Activated T-helper 9 cell treated with anti-CD3 and anti-CD28 coated beads, Interleukin-2, amount 50 U/mL, for 16 hours (primary cell): ENCODE measurements at regions not wholly inside any gene's neighbourhood (a gene's known extent, or its start where the extent isn't known, plus 50 kb on each side); places are given as distances from the start of the nearest gene placed in this dataset.
"Not testable (repeated sequence)": the region's sequence is repeated elsewhere in the genome, so short reads cannot be mapped to it uniquely, and the experiment has no call there.

ENCODE experiments used
- DNase-seq: peaks from one replicate; pipeline ENCODE4 v3.0.0-alpha.2; 2020; ENCODE audit warnings: low read depth

GRCh38 chr18:47677952-47678351, 252.5 kb downstream of the SMAD2 start:
- DNase-seq, result no peak

- DNase-seq, result no peak
Observed at GRCh38 chr18:47669815-47670214, 260.6 kb downstream of the SMAD2 start.

- DNase-seq, result no peak
Observed at GRCh38 chr18:47658498-47658897, 272.0 kb downstream of the SMAD2 start.

DNA sequence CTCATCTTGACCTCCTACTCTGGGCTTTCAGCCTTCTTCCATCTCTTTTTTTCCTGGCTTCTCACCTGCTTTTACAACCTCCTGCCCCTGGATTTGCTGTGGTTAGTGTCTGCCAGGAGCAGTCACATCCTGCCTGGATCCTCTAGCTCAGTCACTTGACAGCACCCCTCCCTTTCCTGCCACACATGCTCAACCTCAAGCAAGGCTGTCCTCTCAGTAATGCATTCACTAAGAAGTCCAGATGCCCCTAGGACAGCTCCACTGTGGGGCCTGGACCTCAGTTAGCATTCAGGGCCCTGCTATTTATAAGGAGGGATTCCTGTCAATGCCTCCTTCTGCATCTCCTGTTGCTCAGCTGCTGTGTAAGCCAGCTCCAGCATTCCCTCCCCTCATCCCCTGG, 275.5 kb downstream of the SMAD2 start:
- no peak for DNase-seq

DNA sequence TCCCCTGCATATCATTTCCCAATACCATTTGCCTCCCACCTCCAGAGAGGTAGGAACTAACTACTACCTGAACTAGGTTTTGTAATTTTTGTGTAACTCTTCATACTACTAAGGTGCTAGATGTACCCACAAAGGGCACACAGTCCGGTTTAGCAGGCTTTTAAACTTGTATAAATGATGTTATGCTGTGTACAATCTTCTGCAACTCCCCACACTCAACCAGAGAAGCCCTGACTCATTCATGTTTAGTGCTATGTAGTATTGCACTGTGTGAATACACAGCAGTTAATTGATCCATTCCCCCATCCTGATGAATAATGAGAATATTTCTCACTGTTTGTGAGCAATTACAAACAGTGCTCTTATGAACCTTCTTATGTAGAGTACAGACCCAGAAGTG, 285.6 kb downstream of the SMAD2 start:
- no peak for DNase-seq

DNA sequence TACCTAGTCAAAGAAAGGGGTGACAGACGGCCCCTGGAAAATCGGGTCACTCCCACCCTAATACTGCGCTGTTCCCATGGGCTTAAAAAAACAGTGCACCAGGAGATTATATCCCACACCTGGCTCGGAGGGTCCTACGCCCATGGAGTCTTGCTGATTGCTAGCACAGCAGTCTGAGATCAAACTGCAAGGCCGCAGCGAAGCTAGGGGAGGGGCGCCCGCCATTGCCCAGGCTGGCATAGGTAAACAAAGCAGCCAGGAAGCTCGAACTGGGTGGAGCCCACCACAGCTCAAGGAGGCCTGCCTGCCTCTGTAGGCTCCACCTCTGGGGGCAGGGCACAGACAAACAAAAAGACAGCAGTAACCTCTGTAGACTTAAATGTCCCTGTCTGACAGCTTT, 292.9 kb downstream of the SMAD2 start:
- DNase-seq, result not testable (repeated sequence)

GRCh38 chr18:47635416-47635815, 295.0 kb downstream of the SMAD2 start:
- DNase-seq, result no peak

- DNase-seq, result no peak
Observed at GRCh38 chr18:47632970-47633635, 297.4 kb downstream of the SMAD2 start.

DNA sequence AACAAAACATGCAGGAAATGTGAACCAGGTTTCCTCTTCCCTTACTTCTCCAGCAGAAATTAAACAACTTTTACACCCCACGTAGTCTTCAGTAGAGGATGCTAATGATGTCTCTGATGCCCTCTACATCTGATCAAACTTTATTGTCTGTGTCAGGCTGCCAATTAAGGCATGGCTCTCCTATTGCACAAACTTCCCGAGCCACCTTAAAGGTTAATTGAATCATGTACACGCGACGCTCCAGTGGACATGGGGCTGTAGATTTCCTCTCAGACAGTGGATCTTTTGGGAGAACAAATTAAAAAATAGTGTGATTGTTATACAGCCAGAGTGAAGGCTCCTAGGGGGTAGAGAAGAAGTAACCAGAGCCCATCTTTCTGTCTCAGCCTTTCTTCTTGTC, 301.6 kb downstream of the SMAD2 start:
- no peak for DNase-seq

DNA sequence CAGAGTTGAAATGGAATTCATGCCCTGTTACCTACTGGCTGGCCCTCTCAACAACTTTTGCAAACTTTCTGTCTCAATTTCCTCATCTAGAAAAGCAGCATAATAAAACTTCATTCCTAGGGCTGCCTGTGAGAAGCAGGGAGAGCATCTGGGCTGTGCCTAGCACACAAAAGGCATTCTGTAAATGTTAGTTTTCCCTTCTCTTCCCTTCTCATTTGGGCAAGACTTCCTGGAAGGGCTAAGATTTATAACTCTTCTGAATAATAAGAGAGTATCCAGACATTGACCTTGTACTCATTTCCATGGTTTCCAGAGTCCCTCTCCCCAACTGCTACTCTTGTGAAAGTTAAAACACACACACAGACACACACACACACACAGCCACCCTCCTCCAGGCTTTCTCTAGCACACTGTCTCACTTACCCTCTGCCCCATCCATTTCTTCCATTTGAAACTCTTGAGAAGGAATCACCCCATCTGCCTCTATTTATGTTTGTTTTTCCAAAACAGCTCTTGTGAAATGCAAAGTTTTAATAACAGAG, 302.1 kb downstream of the SMAD2 start:
- DNase-seq, result no peak

DNA sequence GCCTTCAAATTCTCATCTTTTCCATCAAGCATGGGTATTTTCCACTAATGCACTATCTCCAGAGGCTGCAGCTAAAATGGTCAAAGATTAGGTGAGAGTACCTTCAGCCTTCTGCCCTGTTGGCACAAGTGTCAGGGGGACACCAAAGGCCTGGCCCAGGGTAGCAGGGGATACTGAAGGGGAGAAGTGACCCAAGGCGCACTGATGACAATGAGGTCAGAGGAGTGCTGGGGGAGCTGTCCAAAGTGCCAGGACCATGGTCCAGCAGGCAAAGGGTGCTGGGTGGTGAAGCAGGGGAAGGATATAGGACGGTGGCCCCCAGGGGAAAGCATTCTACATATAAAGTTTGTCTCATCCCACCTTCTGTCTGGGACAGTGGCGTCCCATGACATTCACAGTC, 303.4 kb downstream of the SMAD2 start:
- no peak for DNase-seq

DNA sequence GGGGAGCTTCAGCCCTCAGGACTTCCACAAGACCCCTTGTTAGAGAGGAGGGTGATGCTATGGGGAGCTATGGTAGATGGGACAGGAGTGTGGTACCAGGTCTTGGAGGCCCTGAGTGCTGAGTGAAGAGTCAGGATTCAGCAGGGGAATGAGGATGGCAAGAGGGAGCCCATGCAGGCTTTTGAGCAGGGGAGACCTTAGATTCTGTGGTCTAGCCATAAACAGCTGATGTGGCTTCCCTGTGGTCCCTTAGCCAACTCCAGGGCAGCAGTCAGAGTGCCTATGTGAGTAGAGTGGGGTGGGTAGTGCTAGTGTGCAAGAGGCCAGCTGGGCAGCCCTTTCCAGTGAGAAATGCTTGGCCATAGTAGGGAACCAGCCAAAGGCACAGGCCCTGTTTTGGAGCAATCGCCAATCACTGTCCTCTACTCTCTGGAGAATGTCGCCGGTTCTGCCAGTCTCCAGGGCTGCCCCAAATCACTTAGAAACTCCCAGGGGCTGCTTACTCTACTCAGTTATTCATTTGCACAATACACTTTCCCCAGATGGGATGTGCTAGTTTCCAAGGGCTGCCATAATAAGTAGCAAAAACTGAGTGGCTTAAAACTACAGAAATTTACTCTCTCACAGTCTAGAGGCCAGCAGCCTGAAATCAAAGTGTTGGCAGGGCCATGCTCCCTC, 310.5 kb downstream of the SMAD2 start:
- no peak for DNase-seq

GRCh38 chr18:47618758-47619157, 311.7 kb downstream of the SMAD2 start:
- no peak for DNase-seq

GRCh38 chr18:47615043-47615442, 315.4 kb downstream of the SMAD2 start:
- DNase-seq, result no peak

- DNase-seq, result no peak
Observed at GRCh38 chr18:47613929-47614328, 316.5 kb downstream of the SMAD2 start.

- no peak for DNase-seq
Observed at GRCh38 chr18:47611649-47612048, 318.8 kb downstream of the SMAD2 start.

- no peak for DNase-seq
Observed at GRCh38 chr18:47606526-47606925, 323.9 kb downstream of the SMAD2 start.

GRCh38 chr18:47605093-47605492, 325.4 kb downstream of the SMAD2 start:
- DNase-seq, result no peak

GRCh38 chr18:47604021-47604420, 326.4 kb downstream of the SMAD2 start:
- DNase-seq, result no peak

GRCh38 chr18:47603158-47603557, 327.3 kb downstream of the SMAD2 start:
- DNase-seq, result no peak

GRCh38 chr18:47602273-47602897, 328.1 kb downstream of the SMAD2 start:
- no peak for DNase-seq

GRCh38 chr18:47601581-47602272, 328.7 kb downstream of the SMAD2 start:
- no peak for DNase-seq
